Spleen (tissue), 7 donors: ENCODE measurements at regions not wholly inside any gene's neighbourhood (a gene's known extent, or its start where the extent isn't known, plus 50 kb on each side); places are given as distances from the start of the nearest gene placed in this dataset.
"Not testable (repeated sequence)": the region's sequence is repeated elsewhere in the genome, so short reads cannot be mapped to it uniquely, and the experiment has no call there.

Source experiments
- CTCF ChIP-seq, 11 experiments: fragments of 200-600 bp in 7 of 11; fragments of 450-650 bp in 4 of 11; sonication (generic) in 4 of 11; IDR thresholded peaks in 8 of 11; conservative IDR thresholded peaks in 3 of 11; 1 replicate in 7 of 11; 2 replicates in 4 of 11; pipeline versions ENCODE4 v1.4.0 to v1.8.0; 2016 to 2021; ENCODE audit warnings: antibody characterized with exemption in 11 of 11, inconsistent platforms in 4 of 11, mild to moderate bottlenecking in 1 of 11
- POLR2A ChIP-seq, 3 donors: fragments of 450-650 bp; IDR thresholded peaks; one replicate each; pipeline ENCODE4 v1.5.1; 2017; ENCODE audit warnings: antibody characterized with exemption in 3 of 3, mild to moderate bottlenecking in 1 of 3
- POLR2AphosphoS5 ChIP-seq, 3 donors: sonication (generic); formaldehyde crosslinking; IDR thresholded peaks; one replicate each; pipeline ENCODE4 v1.5.1; 2017; ENCODE audit warnings: antibody characterized with exemption in 3 of 3
- donor health status: DM: no; HTN: no; CAD: no; lungs with moderate emphysema.
- donor health status: DM: no; HTN: no; CAD: no.
- donor health status: DM: no; HTN: no; CAD: no.

DNA sequence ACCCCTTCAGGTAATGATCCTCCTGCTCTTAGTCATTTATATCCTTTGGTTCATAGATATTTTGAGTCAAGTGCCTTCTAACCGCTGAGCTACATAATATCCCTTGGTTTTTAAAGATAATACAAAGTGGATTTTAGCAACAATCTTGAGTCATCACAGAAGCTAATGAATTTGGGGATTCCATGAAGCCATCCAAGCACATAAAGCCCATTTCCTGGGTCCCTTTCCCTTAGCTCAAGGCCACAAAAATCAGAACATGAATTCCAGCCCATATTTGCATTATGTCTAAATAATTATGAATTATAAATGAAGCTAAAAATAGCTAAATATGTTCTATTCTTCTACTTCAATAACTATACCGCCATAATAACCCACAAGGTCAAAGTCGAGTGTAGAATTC is 572.1 kb upstream of the ZNF337 start:
- TF ChIP-seq CTCF (IDR thresholded peaks at IDR 0.05 in 8 of 11, conservative IDR thresholded peaks at IDR 0.05 in 3 of 11); POLR2A (IDR thresholded peaks at IDR 0.05); POLR2AphosphoS5 (IDR thresholded peaks at IDR 0.05): not testable (repeated sequence)
